HCT116 (cell line): ENCODE measurements at regions not wholly inside any gene's neighbourhood (a gene's known extent, or its start where the extent isn't known, plus 50 kb on each side); places are given as distances from the start of the nearest gene placed in this dataset.

Experiments used
- ATAC-seq: fragments of 200-7000 bp; cut with Tn5 transposase; 2 replicates; pipeline ENCODE4 v1.9.1; 2020; ENCODE audit warnings: mild to moderate bottlenecking, moderate library complexity
- BruUV-seq: library from RNA; stranded (reverse); fragments of 400-500 nt; replicated peaks from 2 replicates; lab custom pipeline; 2021; lab: Mats Ljungman, UMichigan
- CTCF ChIA-PET: fragments of 300-600 bp; sonication (Branson Sonifier 250); formaldehyde crosslinking; loops from one replicate; lab custom pipeline; 2021; ENCODE audit warnings: antibody characterized with exemption; lab: Charles Lee
- POLR2A ChIA-PET: fragments of 300-600, 350-600 bp; sonication (Branson Sonifier 250); formaldehyde crosslinking; loops from one replicate; lab custom pipeline; 2021; ENCODE audit warnings: antibody characterized with exemption; lab: Charles Lee
- RAD21 ChIA-PET, 2 experiments: fragments of 300-600 bp; sonication (Branson Sonifier 250); formaldehyde crosslinking; loops; one replicate each; lab custom pipeline; 2023; ENCODE audit warnings: low total read pairs in 2 of 2; ENCODE audit not compliant: uncharacterized antibody in 2 of 2, unreplicated experiment in 2 of 2, low non-redundant PET in 1 of 2; lab: Charles Lee
- DNase-seq: peaks from one replicate; pipeline ENCODE4 v3.0.0-alpha.2; 2010; ENCODE audit warnings: low read depth, low spot score
- H2AFZ ChIP-seq: fragments of 200-600 bp; shearing (Covaris generic), sonication (generic); 2 replicates; pipeline ENCODE4 v1.6.1; 2017; ENCODE audit warnings: low read depth, mixed run types, mixed read lengths, antibody characterized with exemption, low read length; ENCODE audit not compliant: poor library complexity, severe bottlenecking
- H3K27ac ChIP-seq: 2 replicates; pipeline ENCODE4 v1.5.1; 2012; ENCODE audit warnings: low read depth, low read length
- H3K27me3 ChIP-seq: fragments of 200-600 bp; sonication (generic); 2 replicates; pipeline ENCODE4 v1.6.1; 2016; ENCODE audit warnings: mixed run types, low read length, mixed read lengths; ENCODE audit not compliant: insufficient read depth
- H3K36me3 ChIP-seq, 2 experiments: fragments of 200-500 bp in 1 of 2; fragments of 200-600 bp in 1 of 2; sonication (Bioruptor generic) in 1 of 2; sonication (generic) in 1 of 2; 2 replicates each; pipeline versions ENCODE4 v1.5.1 to v1.6.1; 2014 to 2016; ENCODE audit warnings: low read length in 2 of 2, inconsistent platforms in 1 of 2, mixed read lengths in 1 of 2, mixed run types in 1 of 2; ENCODE audit not compliant: insufficient read depth in 2 of 2, control insufficient read depth in 1 of 2
- H3K4me1 ChIP-seq, 2 experiments: fragments of 200-600 bp in 1 of 2; sonication (generic) in 1 of 2; 2 replicates each; pipeline versions ENCODE4 v1.5.1 to v1.6.1; 2012 to 2017; ENCODE audit warnings: low read length in 2 of 2, inconsistent platforms in 1 of 2, mild to moderate bottlenecking in 1 of 2, mixed read lengths in 1 of 2, mixed run types in 1 of 2, moderate library complexity in 1 of 2; ENCODE audit not compliant: insufficient read depth in 2 of 2, control insufficient read depth in 1 of 2
- H3K4me2 ChIP-seq: fragments of 200-600 bp; sonication (generic); 2 replicates; pipeline ENCODE4 v1.6.1; 2017; ENCODE audit warnings: mixed run types, low read length, mixed read lengths
- H3K4me3 ChIP-seq, 2 experiments: fragments of 200-600 bp in 1 of 2; sonication (generic) in 1 of 2; replicated peaks in 1 of 2; 2 replicates each; pipeline ENCODE4 v1.5.1; 2011 to 2016; ENCODE audit warnings: low read length in 2 of 2, control low read depth in 1 of 2, low read depth in 1 of 2, mild to moderate bottlenecking in 1 of 2, mixed read lengths in 1 of 2, mixed run types in 1 of 2
- H3K79me2 ChIP-seq: fragments of 200-600 bp; sonication (generic); 2 replicates; pipeline ENCODE4 v1.6.1; 2017; ENCODE audit warnings: mild to moderate bottlenecking, mixed run types, low read length, moderate library complexity, mixed read lengths; ENCODE audit not compliant: insufficient read depth
- H3K9ac ChIP-seq: fragments of 200-600 bp; sonication (generic); 2 replicates; pipeline ENCODE4 v1.6.1; 2016; ENCODE audit warnings: low read length, mixed read lengths
- H3K9me2 ChIP-seq: fragments of 200-600 bp; sonication (generic), shearing (Covaris generic); 2 replicates; pipeline ENCODE4 v1.6.1; 2017; ENCODE audit warnings: mixed run types, mild to moderate bottlenecking, moderate library complexity; ENCODE audit not compliant: insufficient read depth
- H3K9me3 ChIP-seq, 2 experiments: fragments of 200-500 bp in 1 of 2; fragments of 200-600 bp in 1 of 2; sonication (Bioruptor generic) in 1 of 2; sonication (generic) in 1 of 2; 2 replicates each; pipeline ENCODE4 v1.6.1; 2014 to 2017; ENCODE audit warnings: low read length in 2 of 2, mixed read lengths in 2 of 2, inconsistent platforms in 1 of 2, low read depth in 1 of 2, mild to moderate bottlenecking in 1 of 2, mixed run types in 1 of 2, moderate library complexity in 1 of 2; ENCODE audit not compliant: control insufficient read depth in 1 of 2, insufficient read depth in 1 of 2
- H4K20me1 ChIP-seq: fragments of 200-600 bp; sonication (generic), shearing (Covaris generic); 2 replicates; pipeline ENCODE4 v1.6.1; 2017; ENCODE audit warnings: mixed run types, mild to moderate bottlenecking, moderate library complexity; ENCODE audit not compliant: insufficient read depth
- ATF3 ChIP-seq: IDR thresholded peaks from 2 replicates; pipeline ENCODE4 v1.6.1; 2012
- CBX3 ChIP-seq: IDR thresholded peaks from 2 replicates; pipeline ENCODE4 v1.6.1; 2012; ENCODE audit warnings: low read depth
- CEBPB ChIP-seq: IDR thresholded peaks from 2 replicates; pipeline ENCODE4 v1.6.1; 2012; ENCODE audit warnings: low read depth
- EZH2 ChIP-seq: fragments of 200-600 bp; sonication (generic); IDR thresholded peaks from 2 replicates; pipeline ENCODE4 v1.6.1; 2017; ENCODE audit warnings: antibody characterized with exemption, mixed run types
- EZH2phosphoT487 ChIP-seq: fragments of 200-600 bp; IDR thresholded peaks from 2 replicates; pipeline ENCODE4 v1.6.1; 2018; ENCODE audit warnings: antibody characterized with exemption, borderline replicate concordance
- POLR2A ChIP-seq: IDR thresholded peaks from 2 replicates; pipeline ENCODE4 v1.7.0; 2011; ENCODE audit warnings: borderline replicate concordance; ENCODE audit not compliant: insufficient read depth, insufficient read length; ENCODE audit errors: extremely low read depth
- POLR2AphosphoS5 ChIP-seq: IDR thresholded peaks from 2 replicates; pipeline ENCODE4 v1.6.1; 2011; ENCODE audit warnings: mild to moderate bottlenecking, low read depth, low read length, moderate library complexity
- RAD21 ChIP-seq: IDR thresholded peaks from 2 replicates; pipeline ENCODE4 v1.6.1; 2012; ENCODE audit warnings: low read depth, mild to moderate bottlenecking
- SIN3A ChIP-seq: IDR thresholded peaks from 2 replicates; pipeline ENCODE4 v1.6.1; 2012; ENCODE audit warnings: low read depth
- YY1 ChIP-seq: IDR thresholded peaks from 2 replicates; pipeline ENCODE4 v1.6.1; 2011; ENCODE audit warnings: low read length, low read depth, moderate library complexity, mild to moderate bottlenecking; ENCODE audit not compliant: insufficient replicate concordance; ENCODE audit errors: extremely low read depth
- ZFX ChIP-seq: fragments of 450-650 bp; IDR thresholded peaks from 2 replicates; pipeline ENCODE4 v1.6.1; 2017
- ZNF274 ChIP-seq: fragments of 200-500 bp; sonication (Bioruptor generic); IDR thresholded peaks from 2 replicates; pipeline ENCODE4 v1.6.1; 2014; ENCODE audit warnings: mild to moderate bottlenecking, low read depth, low read length, inconsistent platforms
- intact Hi-C: fragments of 100-400 bp; cut with micrococcal nuclease; formaldehyde crosslinking; loops from 2 replicates; pipeline ENCODE4 v1.10.0; 2022
- TF ChIP-seq, protein P1 (sequence below): IDR thresholded peaks from 2 replicates; pipeline ENCODE4 v1.6.1; 2011; ENCODE audit warnings: mild to moderate bottlenecking, low read length, moderate library complexity; ENCODE audit not compliant: insufficient replicate concordance; ENCODE audit errors: extremely low read depth
- TF ChIP-seq, protein P2 (sequence below): IDR thresholded peaks from 2 replicates; pipeline ENCODE4 v1.6.1; 2012; ENCODE audit warnings: low read depth

DNA sequence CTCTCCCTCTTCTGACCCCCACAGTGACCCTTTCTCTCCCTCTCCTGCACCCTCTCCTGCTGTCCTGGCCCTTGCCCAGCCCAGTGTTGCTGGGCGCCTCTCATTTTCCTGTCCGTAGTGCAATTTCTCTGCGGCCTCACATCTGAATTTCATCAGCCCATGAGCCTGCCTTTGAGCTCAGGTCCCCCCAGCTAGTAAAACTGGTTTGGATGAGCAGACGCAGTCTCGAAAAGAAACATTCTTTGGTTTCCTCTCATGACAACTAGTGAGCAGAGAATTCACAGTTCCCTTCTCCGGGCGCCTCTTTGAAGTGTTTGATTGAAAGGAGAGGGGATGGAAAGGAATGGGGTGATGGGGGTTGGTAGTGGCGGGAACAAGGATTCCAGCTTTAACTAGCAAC lies 126.0 kb upstream of the CADM1 start:
- no peaks in the 10 kb centered on the region for H3K9me2 ChIP-seq
- intact Hi-C loops = no loop called here
- H3K9ac ChIP-seq = no peak overlapping the region
- TF ChIP-seq EZH2 (no peak), RAD21 (no peak), POLR2AphosphoS5 (no peak), CEBPB (no peak), ZFX (no peak), POLR2A (no peak), ZNF274 (no peak), YY1 (no peak), CBX3 (no peak), SIN3A (no peak), ATF3 (no peak), EZH2phosphoT487 (no peak)
- TF ChIP-seq, protein P1, sequence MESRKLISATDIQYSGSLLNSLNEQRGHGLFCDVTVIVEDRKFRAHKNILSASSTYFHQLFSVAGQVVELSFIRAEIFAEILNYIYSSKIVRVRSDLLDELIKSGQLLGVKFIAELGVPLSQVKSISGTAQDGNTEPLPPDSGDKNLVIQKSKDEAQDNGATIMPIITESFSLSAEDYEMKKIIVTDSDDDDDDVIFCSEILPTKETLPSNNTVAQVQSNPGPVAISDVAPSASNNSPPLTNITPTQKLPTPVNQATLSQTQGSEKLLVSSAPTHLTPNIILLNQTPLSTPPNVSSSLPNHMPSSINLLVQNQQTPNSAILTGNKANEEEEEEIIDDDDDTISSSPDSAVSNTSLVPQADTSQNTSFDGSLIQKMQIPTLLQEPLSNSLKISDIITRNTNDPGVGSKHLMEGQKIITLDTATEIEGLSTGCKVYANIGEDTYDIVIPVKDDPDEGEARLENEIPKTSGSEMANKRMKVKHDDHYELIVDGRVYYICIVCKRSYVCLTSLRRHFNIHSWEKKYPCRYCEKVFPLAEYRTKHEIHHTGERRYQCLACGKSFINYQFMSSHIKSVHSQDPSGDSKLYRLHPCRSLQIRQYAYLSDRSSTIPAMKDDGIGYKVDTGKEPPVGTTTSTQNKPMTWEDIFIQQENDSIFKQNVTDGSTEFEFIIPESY = no peak
- TF ChIP-seq, protein P2, sequence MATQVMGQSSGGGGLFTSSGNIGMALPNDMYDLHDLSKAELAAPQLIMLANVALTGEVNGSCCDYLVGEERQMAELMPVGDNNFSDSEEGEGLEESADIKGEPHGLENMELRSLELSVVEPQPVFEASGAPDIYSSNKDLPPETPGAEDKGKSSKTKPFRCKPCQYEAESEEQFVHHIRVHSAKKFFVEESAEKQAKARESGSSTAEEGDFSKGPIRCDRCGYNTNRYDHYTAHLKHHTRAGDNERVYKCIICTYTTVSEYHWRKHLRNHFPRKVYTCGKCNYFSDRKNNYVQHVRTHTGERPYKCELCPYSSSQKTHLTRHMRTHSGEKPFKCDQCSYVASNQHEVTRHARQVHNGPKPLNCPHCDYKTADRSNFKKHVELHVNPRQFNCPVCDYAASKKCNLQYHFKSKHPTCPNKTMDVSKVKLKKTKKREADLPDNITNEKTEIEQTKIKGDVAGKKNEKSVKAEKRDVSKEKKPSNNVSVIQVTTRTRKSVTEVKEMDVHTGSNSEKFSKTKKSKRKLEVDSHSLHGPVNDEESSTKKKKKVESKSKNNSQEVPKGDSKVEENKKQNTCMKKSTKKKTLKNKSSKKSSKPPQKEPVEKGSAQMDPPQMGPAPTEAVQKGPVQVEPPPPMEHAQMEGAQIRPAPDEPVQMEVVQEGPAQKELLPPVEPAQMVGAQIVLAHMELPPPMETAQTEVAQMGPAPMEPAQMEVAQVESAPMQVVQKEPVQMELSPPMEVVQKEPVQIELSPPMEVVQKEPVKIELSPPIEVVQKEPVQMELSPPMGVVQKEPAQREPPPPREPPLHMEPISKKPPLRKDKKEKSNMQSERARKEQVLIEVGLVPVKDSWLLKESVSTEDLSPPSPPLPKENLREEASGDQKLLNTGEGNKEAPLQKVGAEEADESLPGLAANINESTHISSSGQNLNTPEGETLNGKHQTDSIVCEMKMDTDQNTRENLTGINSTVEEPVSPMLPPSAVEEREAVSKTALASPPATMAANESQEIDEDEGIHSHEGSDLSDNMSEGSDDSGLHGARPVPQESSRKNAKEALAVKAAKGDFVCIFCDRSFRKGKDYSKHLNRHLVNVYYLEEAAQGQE = no peak
- CTCF ChIA-PET = no interaction called here
- H3K27ac ChIP-seq = no peak overlapping the region
- RAD21 ChIA-PET = no interaction called here
- H3K27me3 ChIP-seq = no peaks in the 10 kb centered on the region
- no peaks in the 10 kb centered on the region for H4K20me1 ChIP-seq
- no peak for ATAC-seq
- H3K9me3 ChIP-seq = peaks cover 0 to 3% of the 10 kb centered on the region in 2 experiments; a peak in 2 of 4 replicates
- DNase-seq = no peak
- H3K36me3 ChIP-seq = no peaks in the 10 kb centered on the region
- BruUV-seq = no TSS peak
- no peaks in the 10 kb centered on the region for H3K79me2 ChIP-seq
- no peak overlapping the region for H2AFZ ChIP-seq
- POLR2A ChIA-PET = no interaction called here
- no peak overlapping the region for H3K4me3 ChIP-seq
- H3K4me1 ChIP-seq = no peaks in the 10 kb centered on the region
- H3K4me2 ChIP-seq = no peak overlapping the region
